HG02610 (cell line): ENCODE measurements at regions not wholly inside any gene's neighbourhood (a gene's known extent, or its start where the extent isn't known, plus 50 kb on each side); places are given as distances from the start of the nearest gene placed in this dataset.
"Not testable (repeated sequence)": the region's sequence is repeated elsewhere in the genome, so short reads cannot be mapped to it uniquely, and the experiment has no call there.

ENCODE experiments used
- ATAC-seq: cut with Tn5 transposase; IDR thresholded peaks from one replicate; pipeline ENCODE4 v1.9.1; 2021; ENCODE audit warnings: mild to moderate bottlenecking, moderate library complexity; ENCODE audit not compliant: unreplicated experiment

DNA sequence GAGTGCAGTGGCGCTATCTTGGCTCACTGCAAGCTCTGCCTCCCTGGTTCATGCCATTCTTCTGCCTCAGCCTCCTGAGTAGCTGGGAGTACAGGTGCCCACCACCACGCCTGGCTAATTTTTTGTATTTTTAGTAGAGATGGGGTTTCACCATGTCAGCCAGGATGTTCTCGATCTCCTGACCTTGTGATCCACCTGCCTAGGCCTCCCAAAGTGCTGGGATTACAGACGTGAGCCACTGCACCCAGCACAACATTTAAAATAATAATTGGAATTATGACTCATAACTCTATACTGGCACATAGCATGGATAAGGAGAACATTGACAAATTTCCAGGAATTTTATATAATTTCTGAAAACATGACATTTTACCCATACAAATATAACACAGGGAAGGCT, 54.2 kb downstream of the DBET start:
- ATAC-seq, result not testable (repeated sequence)

- ATAC-seq, result not testable (repeated sequence)
Measured at GRCh38 chr4:190119474-190119873, 54.1 kb upstream of the DUX4 start.

DNA sequence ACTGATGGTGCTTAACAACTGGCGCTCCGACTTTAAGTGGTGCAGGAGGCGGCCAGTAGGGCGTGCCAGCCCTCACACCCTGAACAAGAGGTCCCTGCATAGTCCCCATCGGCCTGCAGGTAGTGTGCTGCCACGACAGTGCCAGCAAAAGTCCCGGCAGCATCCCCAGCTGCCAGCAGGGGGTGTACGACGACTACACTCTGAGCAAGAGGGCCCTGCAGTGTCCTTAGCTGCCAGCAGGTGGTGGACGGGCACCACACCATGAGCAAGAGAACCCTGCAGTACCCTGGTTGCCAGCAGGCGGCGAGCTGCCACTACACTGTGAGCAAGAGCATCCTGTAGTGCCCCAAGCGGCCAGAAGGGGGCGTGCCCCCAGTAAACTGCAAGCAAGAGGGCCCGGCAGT, 53.5 kb upstream of the DUX4 start:
- peak; percentile 31 for ATAC-seq

- peak; percentile 33 for ATAC-seq
Measured at GRCh38 chr4:190120537-190121001, 53.0 kb upstream of the DUX4 start.

DNA sequence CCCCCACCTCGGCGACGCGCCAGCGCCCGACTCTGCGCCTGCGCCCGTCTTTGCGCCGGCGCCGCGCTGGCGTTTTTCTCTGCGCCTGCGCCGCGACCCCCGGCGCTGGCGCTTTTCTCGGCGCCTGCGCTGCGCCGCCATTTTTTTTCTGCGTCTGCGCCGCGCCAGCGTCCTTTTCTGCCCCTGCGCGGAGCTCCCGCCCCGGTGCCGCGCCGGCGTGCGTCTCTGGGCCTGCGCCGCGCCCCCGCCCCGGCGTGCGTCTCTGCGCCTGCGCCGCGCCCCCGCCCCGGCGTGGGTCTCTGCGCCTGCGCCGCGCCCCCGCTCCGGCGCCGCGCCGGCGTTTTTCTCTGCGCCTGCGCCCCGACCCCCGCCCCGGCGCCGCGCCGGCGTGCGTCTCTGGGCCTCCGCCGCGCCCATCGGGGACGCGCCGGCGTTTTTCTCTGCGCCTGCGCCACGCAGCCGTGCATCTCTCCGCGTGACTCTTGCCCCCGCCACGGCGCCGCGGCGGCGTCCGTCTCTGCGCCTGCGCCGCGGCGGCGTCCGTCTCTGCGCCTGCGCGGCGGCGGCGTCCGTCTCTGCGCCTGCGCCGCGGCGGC, 52.4 kb upstream of the DUX4 start:
- not testable (repeated sequence) for ATAC-seq

GRCh38 chr4:190121759-190122158, 51.8 kb upstream of the DUX4 start:
- no peak for ATAC-seq

GRCh38 chr4:190122161-190123142, 51.1 kb upstream of the DUX4 start:
- ATAC-seq, result not testable (repeated sequence)
